Endothelial cell of umbilical vein (primary cell): ENCODE measurements at regions not wholly inside any gene's neighbourhood (a gene's known extent, or its start where the extent isn't known, plus 50 kb on each side); places are given as distances from the start of the nearest gene placed in this dataset.

Source experiments
- BruUV-seq: library from RNA; stranded (reverse); fragments of 400-500 nt; replicated peaks from 2 replicates; lab custom pipeline; 2021; lab: Mats Ljungman, UMichigan
- CTCF ChIA-PET: fragments of 300-600, 350-600 bp; sonication (Branson Sonifier 250); formaldehyde crosslinking; loops from one replicate; lab custom pipeline; 2021; ENCODE audit warnings: antibody characterized with exemption, inconsistent platforms; lab: Charles Lee
- POLR2A ChIA-PET: fragments of 300-600, 350-600 bp; sonication (Branson Sonifier 250); formaldehyde crosslinking; loops from one replicate; lab custom pipeline; 2021; ENCODE audit warnings: antibody characterized with exemption, inconsistent platforms; lab: Charles Lee
- DNase-seq: peaks from one replicate; pipeline ENCODE4 v3.0.0-alpha.2; 2011; ENCODE audit warnings: low read depth, low spot score
- FAIRE-seq: peaks from 2 replicates; lab custom pipeline; 2011; peaks lifted over from hg19 to GRCh38; lab: Jason Lieb, UNC
- H2AFZ ChIP-seq: 2 replicates; pipeline ENCODE4 v1.6.0; 2012; ENCODE audit warnings: low read depth, low read length, control low read depth, inconsistent platforms
- H3K27ac ChIP-seq: 2 replicates; pipeline ENCODE4 v1.5.1; 2011; ENCODE audit warnings: low read depth, mild to moderate bottlenecking, control low read depth, low read length, moderate library complexity; ENCODE audit not compliant: insufficient read depth
- H3K27me3 ChIP-seq, 2 experiments: 2 replicates each; pipeline versions ENCODE4 v1.6.0 to v1.6.1; 2011; ENCODE audit warnings: low read length in 2 of 2, mixed read lengths in 1 of 2; ENCODE audit not compliant: control insufficient read depth in 2 of 2, insufficient read depth in 2 of 2
- H3K36me3 ChIP-seq, 2 experiments: 2 replicates in 1 of 2; 3 replicates in 1 of 2; pipeline ENCODE4 v1.5.1; 2011; ENCODE audit warnings: low read length in 2 of 2, mild to moderate bottlenecking in 1 of 2, moderate library complexity in 1 of 2; ENCODE audit not compliant: control insufficient read depth in 2 of 2, insufficient read depth in 2 of 2; ENCODE audit errors: extremely low read depth in 1 of 2
- H3K4me1 ChIP-seq: 3 replicates; pipeline ENCODE4 v1.5.1; 2011; ENCODE audit warnings: mild to moderate bottlenecking, low read length; ENCODE audit not compliant: control insufficient read depth, insufficient read depth; ENCODE audit errors: extremely low read depth
- H3K4me2 ChIP-seq: 2 replicates; pipeline ENCODE4 v1.6.1; 2011; ENCODE audit warnings: low read length, control low read depth, mixed read lengths; ENCODE audit not compliant: insufficient read depth
- H3K4me3 ChIP-seq, 3 experiments: fragments of 200-600 bp in 1 of 3; sonication (generic), shearing (Covaris generic) in 1 of 3; replicated peaks in 1 of 3; 2 replicates each; pipeline ENCODE4 v1.5.1; 2011 to 2016; ENCODE audit warnings: control low read depth in 3 of 3, low read length in 3 of 3, mild to moderate bottlenecking in 2 of 3, inconsistent platforms in 1 of 3, low read depth in 1 of 3, moderate library complexity in 1 of 3; ENCODE audit not compliant: insufficient read depth in 1 of 3
- H3K79me2 ChIP-seq: 2 replicates; pipeline ENCODE4 v1.6.0; 2012; ENCODE audit warnings: low read length, inconsistent platforms; ENCODE audit not compliant: control insufficient read depth, insufficient read depth
- H3K9ac ChIP-seq: replicated peaks from 2 replicates; pipeline ENCODE3; 2011; ENCODE audit warnings: low read length, control low read depth; ENCODE audit not compliant: insufficient read depth; ENCODE audit errors: extremely low read depth
- H3K9me1 ChIP-seq: replicated peaks from 3 replicates; pipeline ENCODE4 v1.6.0; 2011; ENCODE audit warnings: mild to moderate bottlenecking, low read length; ENCODE audit not compliant: control insufficient read depth, insufficient read depth; ENCODE audit errors: extremely low read depth
- H3K9me3 ChIP-seq: replicated peaks from 2 replicates; pipeline ENCODE4 v1.5.1; 2012; ENCODE audit warnings: low read length, inconsistent platforms; ENCODE audit not compliant: control insufficient read depth, insufficient read depth
- H4K20me1 ChIP-seq: replicated peaks from 2 replicates; pipeline ENCODE3; 2011; ENCODE audit warnings: mild to moderate bottlenecking, low read length; ENCODE audit not compliant: control insufficient read depth, insufficient read depth; ENCODE audit errors: extremely low read depth
- CTCF ChIP-seq, 2 donors: IDR thresholded peaks; 1 replicate in 1 of 2; 2 replicates in 1 of 2; pipeline ENCODE4 v1.5.1; 2011; ENCODE audit warnings: low read length in 2 of 2, mild to moderate bottlenecking in 2 of 2, moderate library complexity in 2 of 2, control low read depth in 1 of 2, inconsistent platforms in 1 of 2, low read depth in 1 of 2; ENCODE audit not compliant: insufficient read depth in 1 of 2; ENCODE audit errors: extremely low read depth in 1 of 2
- EZH2 ChIP-seq: IDR thresholded peaks from 2 replicates; pipeline ENCODE4 v1.6.1; 2012; ENCODE audit warnings: borderline replicate concordance, low read depth, mild to moderate bottlenecking, moderate library complexity, low read length, inconsistent platforms; ENCODE audit not compliant: severe bottlenecking
- FOS ChIP-seq: IDR thresholded peaks from 2 replicates; pipeline ENCODE4 v1.6.1; 2011; ENCODE audit warnings: mild to moderate bottlenecking, low read length, moderate library complexity, borderline replicate concordance; ENCODE audit not compliant: insufficient read depth
- GATA2 ChIP-seq: IDR thresholded peaks from 2 replicates; pipeline ENCODE4 v1.7.0; 2011; ENCODE audit warnings: low read depth, mild to moderate bottlenecking, moderate library complexity, mixed read lengths, low read length; ENCODE audit not compliant: insufficient read length, insufficient read depth
- JUN ChIP-seq: IDR thresholded peaks from 2 replicates; pipeline ENCODE4 v1.6.1; 2011; ENCODE audit warnings: borderline replicate concordance, low read depth; ENCODE audit not compliant: insufficient read length, insufficient read depth
- MYC ChIP-seq: IDR thresholded peaks from one replicate; pipeline ENCODE4 v1.6.1; 2011; ENCODE audit warnings: mild to moderate bottlenecking, low read depth, low read length
- POLR2A ChIP-seq: IDR thresholded peaks from 2 replicates; pipeline ENCODE4 v1.6.1; 2012; ENCODE audit warnings: low read depth, mild to moderate bottlenecking, control low read depth, low read length
- POLR2AphosphoS5 ChIP-seq: IDR thresholded peaks from 2 replicates; pipeline ENCODE4 v1.6.1; 2012; ENCODE audit warnings: low read depth, mild to moderate bottlenecking, control low read depth, low read length, moderate library complexity; ENCODE audit not compliant: insufficient read depth
- dilution Hi-C: fragments of 300-500 bp; cut with MboI; formaldehyde crosslinking; loops from one replicate; pipeline ENCODE4 v1.15.0; 2019; ENCODE audit warnings: low sequenced_read_pairs; ENCODE audit not compliant: extremely low pct_ligation_motif_present
- intact Hi-C: fragments of 100-400 bp; cut with micrococcal nuclease; formaldehyde crosslinking; loops from one replicate; pipeline ENCODE4 v1.10.0; 2022
- TF ChIP-seq, protein P1 (sequence below): IDR thresholded peaks from 2 replicates; pipeline ENCODE4 v1.6.1; 2011; ENCODE audit not compliant: insufficient read depth, insufficient read length

GRCh38 chr9:12958279-12958678 is 183.5 kb downstream of the LURAP1L start:
- CTCF ChIA-PET, result no interaction called here
- DNase-seq (no peak), FAIRE-seq (no peak)
- no TSS peak for BruUV-seq
- no peak overlapping the region for H3K4me2 ChIP-seq
- POLR2A ChIA-PET, result no interaction called here
- H3K9ac ChIP-seq, result no peak overlapping the region
- no peak overlapping the region for H3K27ac ChIP-seq
- TF ChIP-seq POLR2AphosphoS5 (no peak), EZH2 (no peak), FOS (no peak), JUN (no peak), POLR2A (no peak), GATA2 (no peak), MYC (no peak), CTCF (IDR thresholded peaks at IDR 0.05; ENCODE audit: extremely low read depth in 1 of 2, insufficient read depth in 1 of 2, low read depth in 1 of 2, low read length in 2 of 2) (no peak)
- TF ChIP-seq, protein P1, sequence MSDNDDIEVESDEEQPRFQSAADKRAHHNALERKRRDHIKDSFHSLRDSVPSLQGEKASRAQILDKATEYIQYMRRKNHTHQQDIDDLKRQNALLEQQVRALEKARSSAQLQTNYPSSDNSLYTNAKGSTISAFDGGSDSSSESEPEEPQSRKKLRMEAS, result no peak
- dilution Hi-C loops, result no loop called here
- H3K4me3 ChIP-seq, result no peak overlapping the region
- H4K20me1 ChIP-seq, result no peaks in the 10 kb centered on the region
- H2AFZ ChIP-seq, result no peak overlapping the region
- no peaks in the 10 kb centered on the region for H3K4me1 ChIP-seq
- H3K27me3 ChIP-seq, result no peaks in the 10 kb centered on the region
- no peaks in the 10 kb centered on the region for H3K79me2 ChIP-seq
- no peaks in the 10 kb centered on the region for H3K36me3 ChIP-seq
- no peaks in the 10 kb centered on the region for H3K9me3 ChIP-seq
- H3K9me1 ChIP-seq, result no peaks in the 10 kb centered on the region
- intact Hi-C loops, result no loop called here
